B cell (primary cell): ENCODE measurements at regions not wholly inside any gene's neighbourhood (a gene's known extent, or its start where the extent isn't known, plus 50 kb on each side); places are given as distances from the start of the nearest gene placed in this dataset.

Experiments
- EZH2 ChIP-seq: IDR thresholded peaks from 2 replicates; pipeline ENCODE4 v1.6.1; 2012; ENCODE audit warnings: borderline replicate concordance, low read depth, mild to moderate bottlenecking, moderate library complexity, low read length; ENCODE audit not compliant: insufficient read depth, poor library complexity, severe bottlenecking
- TF ChIP-seq, protein P1 (sequence below): fragments of 200-600 bp; IDR thresholded peaks from one replicate; pipeline ENCODE4 v1.8.0; 2022; ENCODE audit warnings: antibody characterized with exemption, mild to moderate bottlenecking

DNA sequence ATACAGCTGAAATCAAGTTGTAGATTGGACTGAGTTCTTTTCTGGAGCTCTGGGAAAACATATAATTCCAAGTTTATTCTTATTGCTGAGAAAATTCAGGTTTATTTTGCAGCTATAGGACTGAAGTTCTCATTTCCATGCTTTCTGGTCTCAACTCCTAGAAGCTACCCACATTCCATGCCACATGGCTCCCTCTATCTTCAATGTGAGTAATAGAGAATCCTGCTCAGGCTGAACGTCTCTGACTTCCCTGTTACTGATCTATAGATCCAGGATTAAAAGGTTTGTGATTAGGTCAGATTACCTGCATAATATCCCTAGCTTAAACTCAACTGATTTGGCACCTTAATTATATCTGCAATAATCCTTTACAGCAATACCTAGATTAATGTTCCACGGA, 453.8 kb upstream of the MC4R start:
- TF ChIP-seq, protein P1, sequence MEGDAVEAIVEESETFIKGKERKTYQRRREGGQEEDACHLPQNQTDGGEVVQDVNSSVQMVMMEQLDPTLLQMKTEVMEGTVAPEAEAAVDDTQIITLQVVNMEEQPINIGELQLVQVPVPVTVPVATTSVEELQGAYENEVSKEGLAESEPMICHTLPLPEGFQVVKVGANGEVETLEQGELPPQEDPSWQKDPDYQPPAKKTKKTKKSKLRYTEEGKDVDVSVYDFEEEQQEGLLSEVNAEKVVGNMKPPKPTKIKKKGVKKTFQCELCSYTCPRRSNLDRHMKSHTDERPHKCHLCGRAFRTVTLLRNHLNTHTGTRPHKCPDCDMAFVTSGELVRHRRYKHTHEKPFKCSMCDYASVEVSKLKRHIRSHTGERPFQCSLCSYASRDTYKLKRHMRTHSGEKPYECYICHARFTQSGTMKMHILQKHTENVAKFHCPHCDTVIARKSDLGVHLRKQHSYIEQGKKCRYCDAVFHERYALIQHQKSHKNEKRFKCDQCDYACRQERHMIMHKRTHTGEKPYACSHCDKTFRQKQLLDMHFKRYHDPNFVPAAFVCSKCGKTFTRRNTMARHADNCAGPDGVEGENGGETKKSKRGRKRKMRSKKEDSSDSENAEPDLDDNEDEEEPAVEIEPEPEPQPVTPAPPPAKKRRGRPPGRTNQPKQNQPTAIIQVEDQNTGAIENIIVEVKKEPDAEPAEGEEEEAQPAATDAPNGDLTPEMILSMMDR, result no peak
- TF ChIP-seq EZH2, result no peak
